GM21737 (cell line): ENCODE measurements at regions not wholly inside any gene's neighbourhood (a gene's known extent, or its start where the extent isn't known, plus 50 kb on each side); places are given as distances from the start of the nearest gene placed in this dataset.

Experiments used
- ATAC-seq: cut with Tn5 transposase; IDR thresholded peaks from one replicate; pipeline ENCODE4 v1.9.1; 2021; ENCODE audit warnings: mild to moderate bottlenecking, moderate library complexity; ENCODE audit not compliant: unreplicated experiment

DNA sequence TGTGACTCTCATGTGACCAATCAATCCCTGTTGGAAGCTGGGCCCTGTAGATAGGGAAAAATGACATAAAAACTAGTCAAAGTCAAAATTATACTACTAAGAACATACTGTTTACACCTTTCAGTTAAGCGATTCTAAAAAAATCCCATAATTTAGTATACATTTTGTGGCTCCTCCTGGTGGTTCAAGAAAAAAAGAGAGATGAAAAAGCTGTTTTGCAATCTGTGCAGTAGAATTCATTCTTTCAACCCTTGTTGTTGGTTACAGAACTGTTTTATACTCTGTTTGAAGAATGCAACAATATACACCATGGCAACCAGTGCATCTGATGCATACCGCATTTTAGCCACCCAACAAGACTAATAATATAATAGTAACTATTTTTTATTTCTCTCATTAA is 66.8 kb upstream of the ANK2 start:
- no peak for ATAC-seq

GRCh38 chr4:112994732-112995464 is 54.6 kb upstream of the ANK2 start:
- ATAC-seq, result no peak
